ENCODE measurements at regions not wholly inside any gene's neighbourhood (a gene's known extent, or its start where the extent isn't known, plus 50 kb on each side); places are given as distances from the start of the nearest gene placed in this dataset.

DNA sequence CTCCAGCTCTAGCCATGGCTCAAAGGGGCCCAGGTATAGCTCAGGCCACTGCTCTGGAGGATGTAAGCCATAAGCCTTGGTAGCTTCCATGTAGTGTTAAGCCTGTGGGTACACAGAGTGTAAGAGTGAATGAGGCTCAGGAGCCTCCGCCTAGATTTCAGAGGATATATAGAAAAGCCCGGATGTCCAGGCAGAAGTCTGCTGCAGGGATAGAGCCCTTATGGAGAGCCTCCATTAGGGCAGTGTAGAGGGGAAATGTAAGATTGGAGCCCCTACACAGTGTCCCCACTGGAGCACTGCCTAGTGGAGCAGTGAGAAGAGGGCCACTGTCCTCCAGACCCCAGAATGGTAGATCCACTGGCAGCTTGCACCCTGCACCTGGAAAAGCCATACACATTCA lies 240.8 kb upstream of the KLF14 start:
- TF ChIP-seq CTCF (IDR thresholded peaks at IDR 0.05) (no peak), POLR2AphosphoS5 (IDR thresholded peaks at IDR 0.05) (no peak), POLR2A (IDR thresholded peaks at IDR 0.05) (no peak)

All from upper lobe of left lung (tissue), 4 donors.